ENCODE measurements at regions not wholly inside any gene's neighbourhood (a gene's known extent, or its start where the extent isn't known, plus 50 kb on each side); places are given as distances from the start of the nearest gene placed in this dataset.

DNA sequence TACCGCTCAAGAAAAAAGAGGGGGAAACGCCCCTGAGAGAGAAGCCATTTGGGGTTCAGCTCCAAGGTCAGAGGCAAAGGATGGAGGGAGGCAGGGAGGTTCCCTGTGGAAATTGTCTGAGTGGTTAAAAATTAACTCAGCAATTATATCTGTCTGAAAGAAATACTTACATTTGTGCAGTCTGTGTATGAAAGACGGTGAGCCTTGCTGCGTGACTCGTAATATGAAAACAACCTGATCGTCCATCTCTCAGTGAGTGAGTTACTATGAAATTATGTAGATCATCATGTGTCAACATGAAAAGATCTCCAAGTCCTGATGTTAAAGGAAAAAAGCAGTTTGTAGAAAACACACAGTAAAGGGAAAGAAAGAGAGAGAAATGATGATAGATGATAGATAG, 67.2 kb upstream of the FAM204A start:
- Histone ChIP-seq H4K8ac (ENCODE audit: low read depth, low read length) (no peak overlapping the region), H3K23ac (ENCODE audit: low read depth, low read length, poor library complexity) (no peak overlapping the region), H4K91ac (ENCODE audit: low read depth, low read length, poor library complexity) (no peak overlapping the region), H3K36me3 (replicated peaks in 1 of 2; ENCODE audit: control insufficient read depth in 2 of 2, insufficient read depth in 2 of 2, low read length in 2 of 2) (no peaks in the 10 kb centered on the region), H3K27me3 (ENCODE audit: control insufficient read depth in 3 of 3, insufficient read depth in 3 of 3, low read depth in 1 of 3, low read length in 3 of 3) (peaks cover 0 to 33% (median 0%) of the 10 kb centered on the region in 3 experiments), H3K9ac (ENCODE audit: low read depth, low read length, poor library complexity) (no peak overlapping the region), H3K27ac (replicated peaks; ENCODE audit: low read length) (no peak overlapping the region), H2BK15ac (ENCODE audit: low read length) (no peak overlapping the region), H2BK5ac (ENCODE audit: low read length) (no peak overlapping the region), H2BK12ac (ENCODE audit: low read length) (no peak overlapping the region), H3K14ac (ENCODE audit: low read length) (no peak overlapping the region), H2AFZ (ENCODE audit: low read length) (no peak overlapping the region), H3K79me1 (ENCODE audit: low read depth, low read length) (no peaks in the 10 kb centered on the region), H3K9me3 (replicated peaks in 1 of 2; ENCODE audit: control insufficient read depth in 2 of 2, insufficient read depth in 1 of 2, low read depth in 1 of 2, low read length in 2 of 2) (no peaks in the 10 kb centered on the region), H3K4me1 (ENCODE audit: control insufficient read depth in 2 of 2, insufficient read depth in 1 of 2, low read depth in 1 of 2, low read length in 2 of 2) (no peaks in the 10 kb centered on the region), H3K4ac (ENCODE audit: low read length) (no peak overlapping the region), H3K4me3 (ENCODE audit: low read length in 2 of 2) (no peak overlapping the region), H3K18ac (ENCODE audit: low read length) (no peak overlapping the region), H2AK5ac (ENCODE audit: low read depth, low read length) (no peak overlapping the region), H3K4me2 (ENCODE audit: insufficient read depth, low read length, poor library complexity, severe bottlenecking) (no peak overlapping the region), H2BK120ac (ENCODE audit: low read depth, low read length) (no peak overlapping the region)
- WGBS, 2 donors (ENCODE audit: extremely low coverage in 2 of 2, insufficient read length in 2 of 2, insufficient replicate concordance in 1 of 2), result no CpG with 5 or more reads among the region's 6 CpGs
- no peak for DNase-seq (ENCODE audit: low spot score)

DNA sequence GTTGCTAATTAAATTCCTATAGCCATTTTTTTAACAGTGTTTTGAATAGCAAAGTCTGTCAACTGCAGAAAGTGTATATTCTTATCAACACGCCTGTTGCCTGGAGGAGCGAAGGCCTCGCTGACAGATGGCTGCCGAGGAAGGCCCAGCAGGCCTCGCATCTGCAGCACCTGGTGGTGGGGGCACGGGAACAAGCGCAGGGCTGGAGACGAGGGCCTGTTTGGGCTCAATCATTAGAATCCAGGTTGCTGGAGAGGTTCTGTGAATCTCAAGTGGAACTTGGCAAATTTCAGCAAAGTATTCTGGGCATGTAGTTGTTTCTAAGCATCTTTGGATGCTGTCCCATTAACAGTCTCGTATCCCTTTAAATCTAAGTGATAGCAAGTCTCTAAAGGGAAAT, 66.1 kb upstream of the FAM204A start:
- Histone ChIP-seq H2BK120ac (ENCODE audit: low read depth, low read length) (no peak overlapping the region), H3K36me3 (replicated peaks in 1 of 2; ENCODE audit: control insufficient read depth in 2 of 2, insufficient read depth in 2 of 2, low read length in 2 of 2) (no peaks in the 10 kb centered on the region), H2BK12ac (ENCODE audit: low read length) (no peak overlapping the region), H3K23ac (ENCODE audit: low read depth, low read length, poor library complexity) (no peak overlapping the region), H2BK15ac (ENCODE audit: low read length) (no peak overlapping the region), H3K18ac (ENCODE audit: low read length) (no peak overlapping the region), H4K91ac (ENCODE audit: low read depth, low read length, poor library complexity) (no peak overlapping the region), H3K4me3 (ENCODE audit: low read length in 2 of 2) (no peak overlapping the region), H3K14ac (ENCODE audit: low read length) (no peak overlapping the region), H4K8ac (ENCODE audit: low read depth, low read length) (no peak overlapping the region), H2AK5ac (ENCODE audit: low read depth, low read length) (no peak overlapping the region), H3K27me3 (ENCODE audit: control insufficient read depth in 3 of 3, insufficient read depth in 3 of 3, low read depth in 1 of 3, low read length in 3 of 3) (peaks cover 0 to 33% (median 0%) of the 10 kb centered on the region in 3 experiments), H3K4me1 (ENCODE audit: control insufficient read depth in 2 of 2, insufficient read depth in 1 of 2, low read depth in 1 of 2, low read length in 2 of 2) (no peaks in the 10 kb centered on the region), H3K9me3 (replicated peaks in 1 of 2; ENCODE audit: control insufficient read depth in 2 of 2, insufficient read depth in 1 of 2, low read depth in 1 of 2, low read length in 2 of 2) (no peaks in the 10 kb centered on the region), H3K79me1 (ENCODE audit: low read depth, low read length) (no peaks in the 10 kb centered on the region), H3K4me2 (ENCODE audit: insufficient read depth, low read length, poor library complexity, severe bottlenecking) (no peak overlapping the region), H3K4ac (ENCODE audit: low read length) (no peak overlapping the region), H2AFZ (ENCODE audit: low read length) (no peak overlapping the region), H2BK5ac (ENCODE audit: low read length) (no peak overlapping the region), H3K9ac (ENCODE audit: low read depth, low read length, poor library complexity) (no peak overlapping the region), H3K27ac (replicated peaks; ENCODE audit: low read length) (no peak overlapping the region)
- no CpG with 5 or more reads among the region's 9 CpGs for WGBS, 2 donors (ENCODE audit: extremely low coverage in 2 of 2, insufficient read length in 2 of 2, insufficient replicate concordance in 1 of 2)
- no peak for DNase-seq (ENCODE audit: low spot score)

DNA sequence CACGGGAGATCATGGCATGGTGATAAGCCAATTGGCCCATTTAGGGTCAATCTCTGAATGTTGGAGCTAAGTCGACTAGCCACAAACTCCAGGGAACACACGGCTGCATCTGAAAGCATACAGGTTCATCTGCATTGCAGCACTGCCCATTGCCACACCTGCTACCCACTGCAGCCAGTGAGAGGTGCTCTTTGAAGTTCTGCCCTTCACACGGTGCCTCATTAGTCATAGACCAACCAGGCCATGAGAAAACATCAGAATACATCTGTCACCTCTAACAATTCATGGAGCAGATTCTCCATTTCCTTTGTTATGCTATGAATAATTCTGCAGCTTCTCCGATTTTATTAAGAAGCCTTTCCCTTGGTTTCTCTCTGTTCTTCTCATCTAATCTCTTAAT, 65.7 kb upstream of the FAM204A start:
- H3K27me3 ChIP-seq (ENCODE audit: control insufficient read depth in 3 of 3, insufficient read depth in 3 of 3, low read depth in 1 of 3, low read length in 3 of 3), result peaks cover 0 to 34% (median 0%) of the 10 kb centered on the region in 3 experiments
- no peaks in the 10 kb centered on the region for H3K4me1 ChIP-seq (ENCODE audit: control insufficient read depth in 2 of 2, insufficient read depth in 1 of 2, low read depth in 1 of 2, low read length in 2 of 2)
- no peak overlapping the region for H3K18ac ChIP-seq (ENCODE audit: low read length)
- H2AK5ac ChIP-seq (ENCODE audit: low read depth, low read length), result no peak overlapping the region
- H3K23ac ChIP-seq (ENCODE audit: low read depth, low read length, poor library complexity), result no peak overlapping the region
- no peaks in the 10 kb centered on the region for H3K9me3 ChIP-seq (replicated peaks in 1 of 2; ENCODE audit: control insufficient read depth in 2 of 2, insufficient read depth in 1 of 2, low read depth in 1 of 2, low read length in 2 of 2)
- no peak overlapping the region for H3K9ac ChIP-seq (ENCODE audit: low read depth, low read length, poor library complexity)
- no peak overlapping the region for H2BK5ac ChIP-seq (ENCODE audit: low read length)
- H2BK15ac ChIP-seq (ENCODE audit: low read length), result no peak overlapping the region
- H3K4ac ChIP-seq (ENCODE audit: low read length), result no peak overlapping the region
- no peak overlapping the region for H3K27ac ChIP-seq (replicated peaks; ENCODE audit: low read length)
- no peak for DNase-seq (ENCODE audit: low spot score)
- no CpG with 5 or more reads among the region's 5 CpGs for WGBS, 2 donors (ENCODE audit: extremely low coverage in 2 of 2, insufficient read length in 2 of 2, insufficient replicate concordance in 1 of 2)
- H3K14ac ChIP-seq (ENCODE audit: low read length), result no peak overlapping the region
- H2BK12ac ChIP-seq (ENCODE audit: low read length), result no peak overlapping the region
- H3K79me1 ChIP-seq (ENCODE audit: low read depth, low read length), result no peaks in the 10 kb centered on the region
- no peak overlapping the region for H2BK120ac ChIP-seq (ENCODE audit: low read depth, low read length)
- H4K91ac ChIP-seq (ENCODE audit: low read depth, low read length, poor library complexity), result no peak overlapping the region
- H3K4me3 ChIP-seq (ENCODE audit: low read length in 2 of 2), result no peak overlapping the region
- H3K4me2 ChIP-seq (ENCODE audit: insufficient read depth, low read length, poor library complexity, severe bottlenecking), result no peak overlapping the region
- H2AFZ ChIP-seq (ENCODE audit: low read length), result no peak overlapping the region
- H3K36me3 ChIP-seq (replicated peaks in 1 of 2; ENCODE audit: control insufficient read depth in 2 of 2, insufficient read depth in 2 of 2, low read length in 2 of 2), result no peaks in the 10 kb centered on the region
- H4K8ac ChIP-seq (ENCODE audit: low read depth, low read length), result no peak overlapping the region

DNA sequence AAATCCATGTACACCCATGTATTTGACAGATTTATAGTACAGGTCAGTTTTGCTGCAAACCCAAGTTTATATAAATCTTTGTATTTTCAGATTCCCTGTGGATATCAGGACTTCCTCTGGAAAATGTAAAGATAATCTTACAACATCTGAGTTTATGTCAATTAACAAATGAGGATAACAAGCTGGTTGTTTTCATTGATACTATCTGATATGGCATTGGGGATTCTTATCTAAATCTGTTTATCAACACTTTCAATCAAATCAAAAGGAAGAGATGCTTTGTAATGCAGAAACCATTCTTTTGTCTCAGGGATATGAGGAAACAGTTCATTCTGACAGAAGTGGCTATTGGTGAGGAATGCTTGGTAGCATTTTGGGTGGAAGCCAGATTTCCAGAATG, 64.9 kb upstream of the FAM204A start:
- Histone ChIP-seq H2BK15ac (ENCODE audit: low read length) (no peak overlapping the region), H3K27me3 (ENCODE audit: control insufficient read depth in 3 of 3, insufficient read depth in 3 of 3, low read depth in 1 of 3, low read length in 3 of 3) (peaks cover 0 to 34% (median 0%) of the 10 kb centered on the region in 3 experiments), H3K18ac (ENCODE audit: low read length) (no peak overlapping the region), H4K91ac (ENCODE audit: low read depth, low read length, poor library complexity) (no peak overlapping the region), H2BK120ac (ENCODE audit: low read depth, low read length) (no peak overlapping the region), H3K4me2 (ENCODE audit: insufficient read depth, low read length, poor library complexity, severe bottlenecking) (no peak overlapping the region), H2BK12ac (ENCODE audit: low read length) (no peak overlapping the region), H3K36me3 (replicated peaks in 1 of 2; ENCODE audit: control insufficient read depth in 2 of 2, insufficient read depth in 2 of 2, low read length in 2 of 2) (no peaks in the 10 kb centered on the region), H3K4ac (ENCODE audit: low read length) (no peak overlapping the region), H3K4me3 (ENCODE audit: low read length in 2 of 2) (no peak overlapping the region), H3K23ac (ENCODE audit: low read depth, low read length, poor library complexity) (no peak overlapping the region), H3K79me1 (ENCODE audit: low read depth, low read length) (no peaks in the 10 kb centered on the region), H3K9ac (ENCODE audit: low read depth, low read length, poor library complexity) (no peak overlapping the region), H2AK5ac (ENCODE audit: low read depth, low read length) (no peak overlapping the region), H3K27ac (replicated peaks; ENCODE audit: low read length) (no peak overlapping the region), H3K9me3 (replicated peaks in 1 of 2; ENCODE audit: control insufficient read depth in 2 of 2, insufficient read depth in 1 of 2, low read depth in 1 of 2, low read length in 2 of 2) (no peaks in the 10 kb centered on the region), H4K8ac (ENCODE audit: low read depth, low read length) (no peak overlapping the region), H3K14ac (ENCODE audit: low read length) (no peak overlapping the region), H3K4me1 (ENCODE audit: control insufficient read depth in 2 of 2, insufficient read depth in 1 of 2, low read depth in 1 of 2, low read length in 2 of 2) (no peaks in the 10 kb centered on the region), H2BK5ac (ENCODE audit: low read length) (no peak overlapping the region), H2AFZ (ENCODE audit: low read length) (no peak overlapping the region)
- DNase-seq (ENCODE audit: low spot score), result no peak

Data from neuronal stem cell (in vitro differentiated cells).